WTC11 (cell line): ENCODE measurements at regions not wholly inside any gene's neighbourhood (a gene's known extent, or its start where the extent isn't known, plus 50 kb on each side); places are given as distances from the start of the nearest gene placed in this dataset.

Experiments
- ATAC-seq: fragments of 200-7000 bp; cut with Tn5 transposase; 2 replicates; pipeline ENCODE4 v1.10.0; 2021; ENCODE audit warnings: mild to moderate bottlenecking, moderate library complexity
- CTCF ChIA-PET: fragments of 300-600 bp; sonication (Branson Sonifier 250); formaldehyde crosslinking; loops from one replicate; lab custom pipeline; 2021; ENCODE audit warnings: antibody characterized with exemption; lab: Charles Lee
- POLR2A ChIA-PET: fragments of 350-600 bp; sonication (Branson Sonifier 250); formaldehyde crosslinking; loops from one replicate; lab custom pipeline; 2021; ENCODE audit warnings: antibody characterized with exemption; lab: Charles Lee
- DNase-seq: peaks from one replicate; pipeline ENCODE4 v3.0.0; 2021; ENCODE audit warnings: low spot score
- H3K27ac Mint-ChIP-seq: 2 replicates; pipeline ENCODE4 v1.8.0; 2021; ENCODE audit warnings: mixed read lengths
- H3K27me3 Mint-ChIP-seq: 2 replicates; pipeline ENCODE4 v1.8.0; 2021; ENCODE audit warnings: low read depth, mild to moderate bottlenecking, moderate library complexity, mixed read lengths
- H3K36me3 Mint-ChIP-seq: 2 replicates; pipeline ENCODE4 v1.8.0; 2021; ENCODE audit warnings: mixed read lengths
- H3K4me1 Mint-ChIP-seq: 2 replicates; pipeline ENCODE4 v1.8.0; 2022; ENCODE audit warnings: mixed read lengths
- H3K4me3 Mint-ChIP-seq: 2 replicates; pipeline ENCODE4 v1.8.0; 2021; ENCODE audit warnings: mild to moderate bottlenecking, moderate library complexity, mixed read lengths
- H3K9me3 Mint-ChIP-seq: 2 replicates; pipeline ENCODE4 v1.8.0; 2021; ENCODE audit warnings: mixed read lengths
- AFF4 ChIP-seq: sonication (generic); formaldehyde crosslinking; IDR thresholded peaks from 2 replicates; pipeline ENCODE4 v1.8.1; 2023; ENCODE audit warnings: mild to moderate bottlenecking, missing genetic modification reagents, borderline replicate concordance
- ATF1 ChIP-seq: sonication (generic); formaldehyde crosslinking; IDR thresholded peaks from 2 replicates; pipeline ENCODE4 v1.8.1; 2023; ENCODE audit warnings: mild to moderate bottlenecking, moderate library complexity, missing genetic modification reagents
- ATF2 ChIP-seq: sonication (generic); formaldehyde crosslinking; IDR thresholded peaks from 2 replicates; pipeline ENCODE4 v1.8.1; 2022; ENCODE audit warnings: low read depth, missing genetic modification reagents, borderline replicate concordance
- ATF3 ChIP-seq: sonication (generic); formaldehyde crosslinking; conservative IDR thresholded peaks from 2 replicates; pipeline ENCODE4 v1.8.1; 2022; ENCODE audit warnings: mild to moderate bottlenecking, missing genetic modification reagents
- ATF6 ChIP-seq: sonication (generic); formaldehyde crosslinking; IDR thresholded peaks from 2 replicates; pipeline ENCODE4 v1.8.1; 2023; ENCODE audit warnings: mild to moderate bottlenecking, missing genetic modification reagents
- CDX4 ChIP-seq: fragments of 250-450 bp; sonication (Bioruptor Pico); IDR thresholded peaks from 2 replicates; pipeline ENCODE4 v1.9.0; 2021; ENCODE audit warnings: moderate library complexity, mild to moderate bottlenecking, inconsistent platforms, borderline replicate concordance
- ESRRA ChIP-seq: sonication (generic); formaldehyde crosslinking; IDR thresholded peaks from 2 replicates; pipeline ENCODE4 v1.8.1; 2022; ENCODE audit warnings: mild to moderate bottlenecking, missing genetic modification reagents, borderline replicate concordance
- NFE2L1 ChIP-seq: sonication (generic); formaldehyde crosslinking; IDR thresholded peaks from 2 replicates; pipeline ENCODE4 v1.8.1; 2023; ENCODE audit warnings: missing genetic modification reagents
- NFYB ChIP-seq: sonication (generic); formaldehyde crosslinking; conservative IDR thresholded peaks from 2 replicates; pipeline ENCODE4 v1.8.0; 2022; ENCODE audit warnings: low read depth, missing genetic modification reagents
- TEAD4 ChIP-seq: sonication (generic); formaldehyde crosslinking; IDR thresholded peaks from 2 replicates; pipeline ENCODE4 v1.8.0; 2022; ENCODE audit warnings: mild to moderate bottlenecking, missing genetic modification reagents
- USF1 ChIP-seq: sonication (generic); formaldehyde crosslinking; IDR thresholded peaks from 2 replicates; pipeline ENCODE4 v1.8.0; 2022; ENCODE audit warnings: mild to moderate bottlenecking, missing genetic modification reagents
- ZBTB43 ChIP-seq: sonication (generic); formaldehyde crosslinking; IDR thresholded peaks from 2 replicates; pipeline ENCODE4 v1.8.1; 2023; ENCODE audit warnings: mild to moderate bottlenecking, missing genetic modification reagents
- ZNF219 ChIP-seq: sonication (generic); formaldehyde crosslinking; IDR thresholded peaks from 2 replicates; pipeline ENCODE4 v1.8.0; 2023; ENCODE audit warnings: missing genetic modification reagents, mild to moderate bottlenecking, borderline replicate concordance
- ZNF425 ChIP-seq: fragments of 250-450 bp; sonication (Bioruptor Pico); conservative IDR thresholded peaks from 2 replicates; pipeline ENCODE4 v1.9.0; 2021; ENCODE audit warnings: mild to moderate bottlenecking

GRCh38 chr9:22374051-22374450, 72.6 kb upstream of the DMRTA1 start (continued):
- TF ChIP-seq ZBTB43 = no peak

GRCh38 chr9:22379272-22379671, 67.4 kb upstream of the DMRTA1 start:
- Mint-ChIP-seq H3K4me1 (peaks cover 9% of the 10 kb centered on the region), H3K4me3 (no peak overlapping the region), H3K36me3 (no peaks in the 10 kb centered on the region), H3K9me3 (peaks cover 4% of the 10 kb centered on the region), H3K27me3 (no peaks in the 10 kb centered on the region), H3K27ac (no peak overlapping the region)
- DNase-seq (no peak), ATAC-seq (no peak)
- ChIA-PET POLR2A (no interaction called here), CTCF (no interaction called here)
- no peak for TF ChIP-seq TEAD4 (CRISPR knock-in tag)
- no peak for TF ChIP-seq NFYB (CRISPR knock-in tag)
- TF ChIP-seq ZNF425 (CRISPR knock-in tag) = no peak
- TF ChIP-seq ATF3 (CRISPR knock-in tag) = no peak
- TF ChIP-seq ATF2 = no peak
- no peak for TF ChIP-seq AFF4 (CRISPR knock-in tag)
- no peak for TF ChIP-seq USF1 (CRISPR knock-in tag)
- no peak for TF ChIP-seq ESRRA (CRISPR knock-in tag)
- TF ChIP-seq NFE2L1 = no peak
- TF ChIP-seq ATF1 = no peak
- TF ChIP-seq CDX4 = no peak
- no peak for TF ChIP-seq ZNF219 (CRISPR knock-in tag)
- TF ChIP-seq ATF6 = no peak
